HCT116 (cell line): ENCODE measurements at regions not wholly inside any gene's neighbourhood (a gene's known extent, or its start where the extent isn't known, plus 50 kb on each side); places are given as distances from the start of the nearest gene placed in this dataset.

ENCODE experiments used
- ATAC-seq: fragments of 200-7000 bp; cut with Tn5 transposase; 2 replicates; pipeline ENCODE4 v1.9.1; 2020; ENCODE audit warnings: mild to moderate bottlenecking, moderate library complexity
- BruUV-seq: library from RNA; stranded (reverse); fragments of 400-500 nt; replicated peaks from 2 replicates; lab custom pipeline; 2021; lab: Mats Ljungman, UMichigan
- CTCF ChIA-PET: fragments of 300-600 bp; sonication (Branson Sonifier 250); formaldehyde crosslinking; loops from one replicate; lab custom pipeline; 2021; ENCODE audit warnings: antibody characterized with exemption; lab: Charles Lee
- POLR2A ChIA-PET: fragments of 300-600, 350-600 bp; sonication (Branson Sonifier 250); formaldehyde crosslinking; loops from one replicate; lab custom pipeline; 2021; ENCODE audit warnings: antibody characterized with exemption; lab: Charles Lee
- RAD21 ChIA-PET, 2 experiments: fragments of 300-600 bp; sonication (Branson Sonifier 250); formaldehyde crosslinking; loops; one replicate each; lab custom pipeline; 2023; ENCODE audit warnings: low total read pairs in 2 of 2; ENCODE audit not compliant: uncharacterized antibody in 2 of 2, unreplicated experiment in 2 of 2, low non-redundant PET in 1 of 2; lab: Charles Lee
- DNase-seq: peaks from one replicate; pipeline ENCODE4 v3.0.0-alpha.2; 2010; ENCODE audit warnings: low read depth, low spot score
- H2AFZ ChIP-seq: fragments of 200-600 bp; shearing (Covaris generic), sonication (generic); 2 replicates; pipeline ENCODE4 v1.6.1; 2017; ENCODE audit warnings: low read depth, mixed run types, mixed read lengths, antibody characterized with exemption, low read length; ENCODE audit not compliant: poor library complexity, severe bottlenecking
- H3K27ac ChIP-seq: 2 replicates; pipeline ENCODE4 v1.5.1; 2012; ENCODE audit warnings: low read depth, low read length
- H3K27me3 ChIP-seq: fragments of 200-600 bp; sonication (generic); 2 replicates; pipeline ENCODE4 v1.6.1; 2016; ENCODE audit warnings: mixed run types, low read length, mixed read lengths; ENCODE audit not compliant: insufficient read depth
- H3K36me3 ChIP-seq, 2 experiments: fragments of 200-500 bp in 1 of 2; fragments of 200-600 bp in 1 of 2; sonication (Bioruptor generic) in 1 of 2; sonication (generic) in 1 of 2; 2 replicates each; pipeline versions ENCODE4 v1.5.1 to v1.6.1; 2014 to 2016; ENCODE audit warnings: low read length in 2 of 2, inconsistent platforms in 1 of 2, mixed read lengths in 1 of 2, mixed run types in 1 of 2; ENCODE audit not compliant: insufficient read depth in 2 of 2, control insufficient read depth in 1 of 2
- H3K4me1 ChIP-seq, 2 experiments: fragments of 200-600 bp in 1 of 2; sonication (generic) in 1 of 2; 2 replicates each; pipeline versions ENCODE4 v1.5.1 to v1.6.1; 2012 to 2017; ENCODE audit warnings: low read length in 2 of 2, inconsistent platforms in 1 of 2, mild to moderate bottlenecking in 1 of 2, mixed read lengths in 1 of 2, mixed run types in 1 of 2, moderate library complexity in 1 of 2; ENCODE audit not compliant: insufficient read depth in 2 of 2, control insufficient read depth in 1 of 2
- H3K4me2 ChIP-seq: fragments of 200-600 bp; sonication (generic); 2 replicates; pipeline ENCODE4 v1.6.1; 2017; ENCODE audit warnings: mixed run types, low read length, mixed read lengths
- H3K4me3 ChIP-seq, 2 experiments: fragments of 200-600 bp in 1 of 2; sonication (generic) in 1 of 2; replicated peaks in 1 of 2; 2 replicates each; pipeline ENCODE4 v1.5.1; 2011 to 2016; ENCODE audit warnings: low read length in 2 of 2, control low read depth in 1 of 2, low read depth in 1 of 2, mild to moderate bottlenecking in 1 of 2, mixed read lengths in 1 of 2, mixed run types in 1 of 2
- H3K79me2 ChIP-seq: fragments of 200-600 bp; sonication (generic); 2 replicates; pipeline ENCODE4 v1.6.1; 2017; ENCODE audit warnings: mild to moderate bottlenecking, mixed run types, low read length, moderate library complexity, mixed read lengths; ENCODE audit not compliant: insufficient read depth
- H3K9ac ChIP-seq: fragments of 200-600 bp; sonication (generic); 2 replicates; pipeline ENCODE4 v1.6.1; 2016; ENCODE audit warnings: low read length, mixed read lengths
- H3K9me2 ChIP-seq: fragments of 200-600 bp; sonication (generic), shearing (Covaris generic); 2 replicates; pipeline ENCODE4 v1.6.1; 2017; ENCODE audit warnings: mixed run types, mild to moderate bottlenecking, moderate library complexity; ENCODE audit not compliant: insufficient read depth
- H3K9me3 ChIP-seq, 2 experiments: fragments of 200-500 bp in 1 of 2; fragments of 200-600 bp in 1 of 2; sonication (Bioruptor generic) in 1 of 2; sonication (generic) in 1 of 2; 2 replicates each; pipeline ENCODE4 v1.6.1; 2014 to 2017; ENCODE audit warnings: low read length in 2 of 2, mixed read lengths in 2 of 2, inconsistent platforms in 1 of 2, low read depth in 1 of 2, mild to moderate bottlenecking in 1 of 2, mixed run types in 1 of 2, moderate library complexity in 1 of 2; ENCODE audit not compliant: control insufficient read depth in 1 of 2, insufficient read depth in 1 of 2
- H4K20me1 ChIP-seq: fragments of 200-600 bp; sonication (generic), shearing (Covaris generic); 2 replicates; pipeline ENCODE4 v1.6.1; 2017; ENCODE audit warnings: mixed run types, mild to moderate bottlenecking, moderate library complexity; ENCODE audit not compliant: insufficient read depth
- ATF3 ChIP-seq: IDR thresholded peaks from 2 replicates; pipeline ENCODE4 v1.6.1; 2012
- CBX3 ChIP-seq: IDR thresholded peaks from 2 replicates; pipeline ENCODE4 v1.6.1; 2012; ENCODE audit warnings: low read depth
- EGR1 ChIP-seq: IDR thresholded peaks from 2 replicates; pipeline ENCODE4 v1.6.1; 2012; ENCODE audit warnings: low read depth
- ELF1 ChIP-seq: IDR thresholded peaks from 2 replicates; pipeline ENCODE4 v1.6.1; 2012; ENCODE audit warnings: low read depth, borderline replicate concordance
- EZH2phosphoT487 ChIP-seq: fragments of 200-600 bp; IDR thresholded peaks from 2 replicates; pipeline ENCODE4 v1.6.1; 2018; ENCODE audit warnings: antibody characterized with exemption, borderline replicate concordance
- FOSL1 ChIP-seq: IDR thresholded peaks from 2 replicates; pipeline ENCODE4 v1.6.1; 2012; ENCODE audit warnings: low read depth
- POLR2A ChIP-seq: IDR thresholded peaks from 2 replicates; pipeline ENCODE4 v1.7.0; 2011; ENCODE audit warnings: borderline replicate concordance; ENCODE audit not compliant: insufficient read depth, insufficient read length; ENCODE audit errors: extremely low read depth
- POLR2AphosphoS5 ChIP-seq: IDR thresholded peaks from 2 replicates; pipeline ENCODE4 v1.6.1; 2011; ENCODE audit warnings: mild to moderate bottlenecking, low read depth, low read length, moderate library complexity
- SP1 ChIP-seq: IDR thresholded peaks from 2 replicates; pipeline ENCODE4 v1.6.1; 2012; ENCODE audit warnings: low read depth
- SRF ChIP-seq: IDR thresholded peaks from 2 replicates; pipeline ENCODE4 v1.6.1; 2012; ENCODE audit warnings: low read depth
- ZBTB33 ChIP-seq: IDR thresholded peaks from 2 replicates; pipeline ENCODE4 v1.6.1; 2011; ENCODE audit warnings: mild to moderate bottlenecking, low read length, moderate library complexity; ENCODE audit not compliant: insufficient replicate concordance; ENCODE audit errors: extremely low read depth
- ZFX ChIP-seq: fragments of 450-650 bp; IDR thresholded peaks from 2 replicates; pipeline ENCODE4 v1.6.1; 2017
- ZNF274 ChIP-seq: fragments of 200-500 bp; sonication (Bioruptor generic); IDR thresholded peaks from 2 replicates; pipeline ENCODE4 v1.6.1; 2014; ENCODE audit warnings: mild to moderate bottlenecking, low read depth, low read length, inconsistent platforms
- intact Hi-C: fragments of 100-400 bp; cut with micrococcal nuclease; formaldehyde crosslinking; loops from 2 replicates; pipeline ENCODE4 v1.10.0; 2022

- Histone ChIP-seq H3K9ac (no peak overlapping the region), H4K20me1 (no peaks in the 10 kb centered on the region), H3K36me3 (no peaks in the 10 kb centered on the region), H3K4me2 (no peak overlapping the region), H3K4me1 (no peaks in the 10 kb centered on the region), H3K9me3 (peaks cover 0 to 44% of the 10 kb centered on the region in 2 experiments; a peak in 2 of 4 replicates), H3K4me3 (no peak overlapping the region), H2AFZ (no peak overlapping the region), H3K79me2 (no peaks in the 10 kb centered on the region), H3K9me2 (no peaks in the 10 kb centered on the region), H3K27me3 (no peaks in the 10 kb centered on the region)
- ChIA-PET RAD21 (no interaction called here), CTCF (no interaction called here)
- intact Hi-C loops, result no loop called here
- BruUV-seq, result no TSS peak
- ATAC-seq (no peak), DNase-seq (no peak)
- TF ChIP-seq POLR2A (no peak), POLR2AphosphoS5 (no peak), ATF3 (no peak), CBX3 (no peak), SRF (no peak), FOSL1 (no peak), EZH2phosphoT487 (no peak), SP1 (no peak), ZFX (no peak), EGR1 (no peak), ZNF274 (no peak), ZBTB33 (no peak), ELF1 (no peak)
- TF ChIP-seq, all 23 proteins: peak for 0
- no peak overlapping the region for H3K27ac ChIP-seq
- POLR2A ChIA-PET, result no interaction called here
Measured at GRCh38 chr19:32020538-32020937, 324.9 kb upstream of the ZNF507 start.
